Endothelial cell (in vitro differentiated cells): ENCODE measurements at regions not wholly inside any gene's neighbourhood (a gene's known extent, or its start where the extent isn't known, plus 50 kb on each side); places are given as distances from the start of the nearest gene placed in this dataset.

Source experiments
- DNase-seq: peaks from one replicate; pipeline ENCODE4 v3.0.0; 2021; ENCODE audit warnings: low spot score
- H3K27ac Mint-ChIP-seq: one replicate; pipeline ENCODE4 v1.8.0; 2021; ENCODE audit warnings: mixed read lengths, inconsistent platforms; ENCODE audit not compliant: unreplicated experiment
- H3K27me3 Mint-ChIP-seq: one replicate; pipeline ENCODE4 v1.8.0; 2021; ENCODE audit warnings: mild to moderate bottlenecking, moderate library complexity, mixed read lengths, inconsistent platforms; ENCODE audit not compliant: unreplicated experiment
- H3K36me3 Mint-ChIP-seq: one replicate; pipeline ENCODE4 v1.8.0; 2021; ENCODE audit warnings: mild to moderate bottlenecking, low read depth, mixed read lengths, inconsistent platforms; ENCODE audit not compliant: unreplicated experiment
- H3K4me1 Mint-ChIP-seq: one replicate; pipeline ENCODE4 v1.8.0; 2021; ENCODE audit warnings: mild to moderate bottlenecking, mixed read lengths, inconsistent platforms; ENCODE audit not compliant: unreplicated experiment
- H3K4me3 Mint-ChIP-seq: one replicate; pipeline ENCODE4 v1.8.0; 2021; ENCODE audit warnings: mild to moderate bottlenecking, mixed read lengths, inconsistent platforms; ENCODE audit not compliant: unreplicated experiment
- H3K9me3 Mint-ChIP-seq: one replicate; pipeline ENCODE4 v1.8.0; 2021; ENCODE audit warnings: mixed read lengths, inconsistent platforms; ENCODE audit not compliant: unreplicated experiment
- TF ChIP-seq, protein P1 (sequence below): fragments of 200-600 bp; sonication (generic); IDR thresholded peaks from one replicate; pipeline ENCODE4 v1.5.0; 2021; ENCODE audit warnings: antibody characterized with exemption; ENCODE audit not compliant: unreplicated experiment

GRCh38 chr9:27864644-27865438 is 291.6 kb upstream of the C9orf72 start:
- peaks cover 6% of the 10 kb centered on the region for H3K4me1 Mint-ChIP-seq
- no peaks in the 10 kb centered on the region for H3K36me3 Mint-ChIP-seq
- no peaks in the 10 kb centered on the region for H3K27me3 Mint-ChIP-seq
- no peak for DNase-seq
- no peaks in the 10 kb centered on the region for H3K9me3 Mint-ChIP-seq
- H3K4me3 Mint-ChIP-seq = no peak overlapping the region
- TF ChIP-seq, protein P1, sequence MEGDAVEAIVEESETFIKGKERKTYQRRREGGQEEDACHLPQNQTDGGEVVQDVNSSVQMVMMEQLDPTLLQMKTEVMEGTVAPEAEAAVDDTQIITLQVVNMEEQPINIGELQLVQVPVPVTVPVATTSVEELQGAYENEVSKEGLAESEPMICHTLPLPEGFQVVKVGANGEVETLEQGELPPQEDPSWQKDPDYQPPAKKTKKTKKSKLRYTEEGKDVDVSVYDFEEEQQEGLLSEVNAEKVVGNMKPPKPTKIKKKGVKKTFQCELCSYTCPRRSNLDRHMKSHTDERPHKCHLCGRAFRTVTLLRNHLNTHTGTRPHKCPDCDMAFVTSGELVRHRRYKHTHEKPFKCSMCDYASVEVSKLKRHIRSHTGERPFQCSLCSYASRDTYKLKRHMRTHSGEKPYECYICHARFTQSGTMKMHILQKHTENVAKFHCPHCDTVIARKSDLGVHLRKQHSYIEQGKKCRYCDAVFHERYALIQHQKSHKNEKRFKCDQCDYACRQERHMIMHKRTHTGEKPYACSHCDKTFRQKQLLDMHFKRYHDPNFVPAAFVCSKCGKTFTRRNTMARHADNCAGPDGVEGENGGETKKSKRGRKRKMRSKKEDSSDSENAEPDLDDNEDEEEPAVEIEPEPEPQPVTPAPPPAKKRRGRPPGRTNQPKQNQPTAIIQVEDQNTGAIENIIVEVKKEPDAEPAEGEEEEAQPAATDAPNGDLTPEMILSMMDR = no peak
- no peak overlapping the region for H3K27ac Mint-ChIP-seq

DNA sequence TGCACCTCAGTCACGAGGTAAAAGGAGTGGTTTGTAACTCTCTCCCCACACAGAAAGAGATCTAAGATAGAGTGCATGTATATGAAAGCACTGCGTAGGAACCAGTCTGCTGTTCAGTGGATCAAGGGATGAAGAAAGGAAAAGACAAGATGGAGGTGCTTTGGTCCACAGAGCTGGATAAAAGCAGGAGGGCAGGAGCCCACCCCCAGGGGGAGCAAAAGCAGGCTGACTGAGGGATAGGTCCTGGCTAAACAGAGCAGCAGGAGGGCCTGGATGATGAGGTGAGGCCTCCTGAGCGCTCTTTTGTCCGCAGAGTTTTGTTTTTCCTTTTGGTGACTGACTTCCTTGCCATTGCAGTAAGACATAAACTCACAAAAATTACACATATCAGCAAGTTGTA is 293.5 kb upstream of the C9orf72 start:
- DNase-seq = no peak
- Mint-ChIP-seq H3K27me3 (no peaks in the 10 kb centered on the region), H3K9me3 (no peaks in the 10 kb centered on the region), H3K4me3 (no peak overlapping the region), H3K4me1 (peaks cover 6% of the 10 kb centered on the region), H3K27ac (no peak overlapping the region), H3K36me3 (peaks cover under 1% of the 10 kb centered on the region)
- TF ChIP-seq, protein P1 = no peak

DNA sequence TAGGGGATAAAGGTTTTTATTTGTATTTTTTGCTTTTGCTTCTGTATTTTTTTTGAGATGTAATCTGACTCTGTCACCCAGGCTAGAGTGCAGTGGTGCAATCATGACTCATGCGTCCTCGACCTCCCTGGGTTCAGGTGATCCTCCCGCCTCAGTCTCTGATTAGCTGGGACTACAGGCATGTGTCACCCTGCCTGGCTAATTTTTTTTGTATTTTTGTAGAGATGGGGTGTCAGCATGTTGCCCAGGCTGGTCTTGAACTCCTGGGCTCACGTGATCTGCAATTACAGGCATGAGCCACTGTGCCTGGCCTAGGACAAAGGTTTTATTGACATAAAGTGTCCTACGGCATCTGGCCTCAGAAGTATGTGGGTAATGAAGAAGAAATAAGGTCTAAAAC is 297.1 kb upstream of the C9orf72 start:
- no peak for DNase-seq
- Mint-ChIP-seq H3K4me3 (no peak overlapping the region), H3K36me3 (peaks cover 3% of the 10 kb centered on the region), H3K9me3 (no peaks in the 10 kb centered on the region), H3K27ac (no peak overlapping the region), H3K4me1 (peaks cover 1% of the 10 kb centered on the region), H3K27me3 (no peaks in the 10 kb centered on the region)
- TF ChIP-seq, protein P1 = no peak

DNA sequence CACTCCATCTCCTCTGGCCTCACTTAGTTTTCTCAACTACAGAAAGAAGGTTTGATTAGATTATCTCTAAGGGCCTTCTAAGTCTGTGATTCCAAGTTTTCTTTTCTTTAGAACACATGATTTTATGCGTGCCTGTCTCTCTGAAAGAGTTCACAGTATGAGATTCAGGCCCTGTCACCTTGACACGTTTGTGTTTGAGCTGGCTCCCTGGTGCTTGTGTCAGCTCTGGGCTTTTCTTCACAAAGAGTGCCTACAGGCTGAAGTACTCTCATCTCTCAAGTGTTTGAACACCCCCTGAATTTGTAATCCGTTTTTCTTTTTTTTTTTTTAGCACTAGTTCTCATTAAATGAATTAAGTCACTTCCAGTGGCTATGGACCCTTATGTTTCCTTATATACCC is 306.9 kb upstream of the C9orf72 start:
- H3K4me3 Mint-ChIP-seq = no peak overlapping the region
- TF ChIP-seq, protein P1 = no peak
- no peaks in the 10 kb centered on the region for H3K27me3 Mint-ChIP-seq
- DNase-seq = no peak
- no peak overlapping the region for H3K27ac Mint-ChIP-seq
- no peaks in the 10 kb centered on the region for H3K9me3 Mint-ChIP-seq
- H3K4me1 Mint-ChIP-seq = no peaks in the 10 kb centered on the region
- no peaks in the 10 kb centered on the region for H3K36me3 Mint-ChIP-seq

- H3K27ac Mint-ChIP-seq = no peak overlapping the region
Measured at GRCh38 chr9:27880635-27881034, 307.4 kb upstream of the C9orf72 start.

More at GRCh38 chr9:27880635-27881034, 307.4 kb upstream of the C9orf72 start:
- H3K9me3 Mint-ChIP-seq = no peaks in the 10 kb centered on the region
- no peaks in the 10 kb centered on the region for H3K4me1 Mint-ChIP-seq
- no peak overlapping the region for H3K4me3 Mint-ChIP-seq
- TF ChIP-seq, protein P1 = no peak
- no peaks in the 10 kb centered on the region for H3K27me3 Mint-ChIP-seq
- no peak for DNase-seq
- no peaks in the 10 kb centered on the region for H3K36me3 Mint-ChIP-seq
